HG03571 (cell line): ENCODE measurements at regions not wholly inside any gene's neighbourhood (a gene's known extent, or its start where the extent isn't known, plus 50 kb on each side); places are given as distances from the start of the nearest gene placed in this dataset.
"Not testable (repeated sequence)": the region's sequence is repeated elsewhere in the genome, so short reads cannot be mapped to it uniquely, and the experiment has no call there.

ENCODE experiments used
- ATAC-seq: cut with Tn5 transposase; IDR thresholded peaks from one replicate; pipeline ENCODE4 v1.9.1; 2021; ENCODE audit not compliant: unreplicated experiment

DNA sequence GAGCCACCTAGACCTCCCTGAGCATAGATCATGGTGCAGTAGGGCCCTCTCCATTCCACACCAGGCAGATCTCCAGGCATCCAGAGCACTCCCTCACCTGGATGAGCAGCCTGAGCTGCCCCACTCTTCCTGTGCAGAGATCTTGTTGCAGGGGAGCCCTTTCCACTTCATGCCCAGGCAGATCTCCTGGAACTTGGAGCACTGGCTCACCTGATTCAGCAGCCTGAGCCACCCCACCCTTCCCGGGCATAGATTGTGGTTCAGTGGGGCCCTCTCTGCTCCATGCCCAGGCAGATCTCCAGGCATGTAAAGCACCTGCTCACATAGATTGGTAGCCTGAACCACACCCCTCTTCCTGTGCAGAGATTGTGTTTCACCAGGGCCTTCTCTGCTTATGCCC lies 78.0 kb downstream of the SEC16B start:
- no peak for ATAC-seq

- ATAC-seq: no peak
These were observed 79.4 kb downstream of the SEC16B start for GRCh38 chr1:177890479-177890878.

DNA sequence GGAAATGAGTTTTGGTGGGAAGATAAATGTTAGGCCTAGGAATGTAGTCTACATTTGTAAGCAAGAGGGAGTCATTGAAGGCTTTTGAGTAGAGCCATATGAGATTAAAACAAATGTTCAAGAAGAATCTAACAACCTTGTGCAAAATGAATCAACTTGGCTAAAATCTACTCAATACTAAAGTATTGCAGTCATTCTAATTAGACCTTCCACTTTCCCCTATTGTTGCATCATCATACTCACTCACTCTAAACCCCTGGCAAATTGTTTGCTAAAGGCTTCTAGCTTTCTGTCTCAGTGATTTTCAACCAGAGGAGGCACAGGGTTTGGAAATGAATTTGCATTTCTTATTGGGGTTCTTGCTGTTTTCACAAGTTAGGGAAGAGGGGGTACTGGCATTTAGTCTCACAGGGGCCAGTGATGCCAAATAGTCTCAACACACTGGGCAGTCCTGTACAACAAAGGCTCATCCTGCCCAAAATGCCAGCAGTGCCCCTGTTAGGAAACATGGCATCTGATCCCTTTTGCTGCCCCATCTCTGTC lies 85.3 kb downstream of the SEC16B start:
- ATAC-seq: no peak

- ATAC-seq: no peak
These were observed 86.3 kb downstream of the SEC16B start for GRCh38 chr1:177883581-177883980.

DNA sequence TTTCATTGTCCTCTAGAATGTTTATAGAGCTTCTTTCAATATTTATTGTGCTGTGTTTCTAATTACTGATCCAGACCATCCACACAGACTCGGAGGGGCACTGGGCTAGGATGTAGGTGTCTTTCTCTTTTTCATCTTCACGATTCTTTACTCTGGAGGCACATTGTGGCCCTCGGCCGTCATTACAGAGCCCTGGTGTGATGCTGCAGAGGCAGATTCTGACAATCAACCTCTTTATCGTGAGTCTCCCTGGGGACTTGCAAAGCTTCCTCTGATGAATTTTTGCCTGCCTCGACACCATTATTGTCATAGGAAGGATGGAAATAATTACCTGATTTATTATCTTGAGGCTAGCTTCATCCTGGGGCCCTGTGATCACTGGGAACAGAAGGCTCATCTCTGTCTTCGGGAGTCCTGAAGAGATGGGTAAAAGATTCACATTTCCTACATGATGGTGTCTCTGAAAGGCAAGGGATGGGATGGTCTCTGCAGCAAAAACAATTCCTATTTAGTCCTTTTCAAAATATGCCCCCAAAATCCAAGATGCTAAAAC lies 89.4 kb downstream of the SEC16B start:
- no peak for ATAC-seq

GRCh38 chr1:177877086-177877485 lies 92.8 kb downstream of the SEC16B start:
- no peak for ATAC-seq

- ATAC-seq: no peak
These were observed 96.6 kb downstream of the SEC16B start for GRCh38 chr1:177873238-177873637.

- ATAC-seq: no peak
These were observed 97.5 kb downstream of the SEC16B start for GRCh38 chr1:177872308-177872900.

GRCh38 chr1:177871613-177872307 lies 98.1 kb downstream of the SEC16B start:
- no peak for ATAC-seq

DNA sequence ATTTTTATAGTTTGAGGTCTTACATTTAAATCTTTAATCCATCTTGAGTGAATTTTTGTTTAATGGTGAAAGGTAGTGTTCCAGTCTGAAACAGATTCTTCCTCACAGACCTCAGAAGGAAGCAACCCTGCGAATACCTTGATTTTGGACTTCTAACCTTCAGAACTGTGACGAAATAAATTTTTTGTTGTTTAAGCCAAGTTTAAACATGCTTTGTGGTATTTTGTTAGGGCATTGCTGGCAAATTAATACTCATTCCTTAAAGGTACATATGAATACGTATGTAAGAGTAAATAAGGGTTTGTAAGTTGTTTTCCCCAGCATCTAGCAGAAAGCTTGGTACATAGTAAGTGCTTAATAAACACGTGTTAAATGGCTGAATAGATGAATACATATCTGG lies 100.3 kb downstream of the SEC16B start:
- no peak for ATAC-seq

DNA sequence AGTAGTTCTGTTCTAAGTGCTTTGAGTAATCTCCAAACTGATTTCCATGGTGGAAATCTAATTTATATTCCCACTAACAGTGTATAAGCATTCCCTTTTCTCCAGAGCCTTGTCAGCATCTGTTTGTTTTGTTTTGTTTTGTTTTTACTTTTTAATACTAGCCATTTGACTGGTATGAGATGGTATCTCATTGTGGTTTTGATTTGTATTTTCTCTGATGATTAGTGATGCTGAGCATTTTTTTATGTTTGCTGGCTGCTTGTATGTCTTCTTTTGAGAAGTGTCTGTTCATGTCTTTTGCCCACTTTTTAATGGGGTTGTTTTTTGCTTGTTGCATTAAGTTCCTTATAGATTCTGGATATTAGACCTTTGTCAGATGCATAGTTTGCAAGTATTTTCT lies 100.8 kb downstream of the SEC16B start:
- ATAC-seq: not testable (repeated sequence)

DNA sequence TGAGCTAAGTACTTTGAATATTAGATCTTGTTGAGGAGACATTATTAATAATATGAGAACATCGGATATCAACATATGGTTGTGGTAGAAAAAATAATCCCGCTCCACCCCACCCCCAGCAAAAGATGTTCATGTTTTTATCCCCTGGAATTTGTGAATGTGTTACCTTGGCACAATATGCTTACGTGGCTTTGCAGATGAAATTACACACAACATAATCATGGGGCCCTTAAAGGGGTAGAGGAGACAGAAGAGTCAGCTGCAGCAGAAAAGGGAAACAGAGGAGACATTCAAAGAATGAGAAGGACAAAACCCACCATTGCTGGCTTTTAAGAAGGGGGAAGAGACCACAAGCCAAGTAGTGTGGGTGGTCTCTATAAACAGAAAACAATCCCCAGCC lies 104.1 kb downstream of the SEC16B start:
- ATAC-seq: no peak

DNA sequence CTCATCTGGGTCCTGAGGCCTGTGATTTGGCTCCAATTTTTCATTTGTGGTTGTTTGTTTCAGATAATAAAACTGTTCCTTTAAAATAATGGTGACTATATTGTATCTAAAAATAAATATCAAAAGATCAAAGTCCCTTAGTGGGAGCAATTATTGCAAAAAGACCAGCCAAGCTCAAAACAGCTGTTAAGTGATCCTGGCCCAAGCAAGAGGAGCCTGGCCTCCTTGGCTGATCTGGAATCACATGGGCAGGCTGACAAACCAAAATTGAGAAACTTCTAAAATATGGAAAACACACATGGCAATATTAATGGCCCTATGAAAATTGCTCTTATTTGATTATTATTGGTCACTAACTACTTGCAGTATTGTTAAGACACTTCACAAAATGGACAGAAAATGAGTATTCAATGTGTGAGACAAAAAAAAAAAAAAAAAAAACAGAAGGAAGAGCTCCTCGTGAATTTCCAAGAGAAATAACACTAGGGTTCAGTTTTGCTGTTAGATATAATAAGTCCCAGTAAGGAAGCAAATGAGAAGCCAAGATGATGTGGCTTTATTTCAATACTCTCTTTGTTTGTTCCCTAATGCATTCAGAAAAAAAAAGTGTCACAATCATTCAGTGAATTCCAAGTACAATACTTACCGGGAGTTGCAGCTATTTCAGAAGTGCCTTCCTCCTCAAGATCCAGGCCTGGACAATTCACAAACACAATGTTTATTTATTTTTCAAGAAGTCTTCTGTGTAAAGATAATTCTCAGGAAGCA lies 105.1 kb downstream of the SEC16B start:
- no peak for ATAC-seq

DNA sequence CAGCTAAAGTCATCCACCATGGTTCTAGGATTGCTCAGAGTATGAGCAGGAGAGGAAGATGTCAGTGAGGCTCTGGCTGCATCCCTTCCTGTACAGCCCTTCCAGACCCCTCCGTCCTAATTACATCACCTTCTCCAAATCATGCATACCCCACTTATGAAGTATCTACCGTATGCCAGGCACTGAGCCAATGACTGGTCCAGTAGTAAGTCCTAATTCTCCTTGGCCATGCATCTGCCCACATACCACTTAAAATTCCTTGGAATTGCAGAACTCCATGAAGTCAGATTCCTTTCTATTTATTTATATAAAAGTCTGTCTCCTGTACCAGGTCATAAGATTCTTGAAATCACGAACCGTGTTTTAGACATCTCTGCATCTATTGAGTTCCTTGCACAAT lies 106.1 kb downstream of the SEC16B start:
- no peak for ATAC-seq

GRCh38 chr1:177862916-177863315 lies 106.9 kb downstream of the SEC16B start:
- no peak for ATAC-seq

DNA sequence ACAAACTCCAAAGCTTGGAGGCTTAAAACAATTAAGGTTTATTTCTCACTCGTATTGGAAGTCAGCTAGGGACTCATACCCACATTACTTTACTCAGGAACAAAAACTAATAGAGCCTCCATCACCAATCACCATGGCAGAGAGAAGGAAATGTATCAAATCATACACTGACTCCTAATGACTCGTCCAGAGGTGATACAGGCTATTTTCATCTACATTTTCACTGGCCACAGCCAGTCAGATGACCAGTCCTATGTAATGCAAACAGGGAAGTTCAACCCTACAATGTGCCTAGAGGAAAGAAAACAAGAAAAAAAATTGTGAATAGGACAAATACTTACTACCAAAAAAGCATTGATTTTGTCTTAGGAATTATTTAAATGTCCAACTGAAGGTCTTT lies 110.3 kb downstream of the SEC16B start:
- no peak for ATAC-seq

- ATAC-seq: no peak
These were observed 111.5 kb downstream of the SEC16B start for GRCh38 chr1:177858332-177858821.

DNA sequence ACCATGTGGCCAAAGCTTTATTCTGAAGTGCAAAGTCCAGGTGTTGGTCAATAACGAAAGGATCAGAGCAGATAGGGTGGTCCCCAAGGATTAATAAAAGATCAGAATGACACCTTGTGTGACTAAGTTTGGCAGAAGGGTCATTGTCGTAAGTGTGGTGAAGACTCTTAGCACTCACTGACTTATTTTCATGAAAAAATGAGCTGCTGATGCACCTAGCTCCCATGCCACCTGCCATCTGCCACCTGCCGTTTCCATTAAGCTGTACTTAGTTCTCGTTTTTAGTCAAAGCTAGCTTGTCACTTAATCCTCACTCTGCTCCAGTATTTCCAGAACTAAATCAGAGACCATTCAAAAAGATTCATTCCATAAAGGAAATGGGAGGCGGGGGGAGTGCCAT lies 112.6 kb downstream of the SEC16B start:
- no peak for ATAC-seq

DNA sequence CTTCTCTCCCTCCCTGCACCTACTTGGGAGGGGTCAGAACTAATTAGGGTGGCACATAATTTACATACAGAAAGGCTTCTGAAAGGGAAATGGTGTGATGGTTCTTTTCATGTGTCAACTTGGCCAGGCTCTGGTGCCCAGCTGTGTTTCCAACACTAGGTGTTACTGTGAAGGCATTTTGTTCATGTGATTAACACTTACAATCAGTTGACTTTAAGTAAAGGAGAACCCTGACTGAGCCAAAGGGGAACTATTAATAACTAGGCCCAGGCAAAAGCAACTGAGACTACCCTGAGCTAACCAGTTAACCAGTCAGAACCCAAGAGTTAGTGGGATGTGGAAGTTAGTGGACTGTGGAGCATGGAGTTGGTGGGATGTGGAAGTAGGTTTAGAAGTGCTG lies 114.9 kb downstream of the SEC16B start:
- ATAC-seq: no peak

GRCh38 chr1:177849579-177850290 lies 120.1 kb downstream of the SEC16B start:
- no peak for ATAC-seq

- no peak for ATAC-seq
These were observed 120.7 kb downstream of the SEC16B start for GRCh38 chr1:177849130-177849529.
